H9 (cell line): ENCODE measurements at regions not wholly inside any gene's neighbourhood (a gene's known extent, or its start where the extent isn't known, plus 50 kb on each side); places are given as distances from the start of the nearest gene placed in this dataset.

ENCODE experiments used
- DNase-seq: peaks from one replicate; pipeline ENCODE4 v3.0.0-alpha.2; 2017
- H2AFZ ChIP-seq: one replicate; pipeline ENCODE4 v1.6.1; 2013; ENCODE audit warnings: mild to moderate bottlenecking, low read length, control low read depth, moderate library complexity
- H2AK5ac ChIP-seq: 2 replicates; pipeline ENCODE4 v1.6.1; 2013; ENCODE audit warnings: low read length, control low read depth, mixed read lengths; ENCODE audit not compliant: insufficient read length
- H2BK120ac ChIP-seq: one replicate; pipeline ENCODE4 v1.6.1; 2013; ENCODE audit warnings: low read depth, mild to moderate bottlenecking, low read length, control low read depth, inconsistent platforms; ENCODE audit not compliant: poor library complexity, severe bottlenecking
- H2BK12ac ChIP-seq: 2 replicates; pipeline ENCODE4 v1.6.1; 2013; ENCODE audit warnings: low read length, control low read depth, mixed read lengths, low read depth; ENCODE audit not compliant: insufficient read length
- H2BK15ac ChIP-seq: 2 replicates; pipeline ENCODE4 v1.6.1; 2013; ENCODE audit warnings: low read depth, low read length, control low read depth
- H2BK20ac ChIP-seq: one replicate; pipeline ENCODE4 v1.6.1; 2013; ENCODE audit warnings: low read depth, mild to moderate bottlenecking, low read length, control low read depth, inconsistent platforms; ENCODE audit not compliant: poor library complexity, severe bottlenecking
- H2BK5ac ChIP-seq: 2 replicates; pipeline ENCODE4 v1.6.1; 2013; ENCODE audit warnings: low read length, control low read depth, mixed read lengths; ENCODE audit not compliant: insufficient read length
- H3K14ac ChIP-seq: 2 replicates; pipeline ENCODE4 v1.6.1; 2013; ENCODE audit warnings: low read length, control low read depth; ENCODE audit not compliant: insufficient read depth
- H3K18ac ChIP-seq: 2 replicates; pipeline ENCODE4 v1.6.1; 2013; ENCODE audit warnings: low read depth, mild to moderate bottlenecking, mixed read lengths, low read length, control low read depth; ENCODE audit not compliant: insufficient read length
- H3K23ac ChIP-seq: 2 replicates; pipeline ENCODE4 v1.6.1; 2013; ENCODE audit warnings: low read length, control low read depth, mixed read lengths, low read depth; ENCODE audit not compliant: insufficient read length
- H3K23me2 ChIP-seq: 2 replicates; pipeline ENCODE4 v1.6.1; 2013; ENCODE audit warnings: low read depth, mild to moderate bottlenecking, mixed read lengths, low read length, control low read depth; ENCODE audit not compliant: insufficient read length, poor library complexity, severe bottlenecking
- H3K27ac ChIP-seq: 2 replicates; pipeline ENCODE4 v1.5.1; 2013; ENCODE audit warnings: low read length, control low read depth, mixed read lengths, low read depth; ENCODE audit not compliant: insufficient read length
- H3K27me3 ChIP-seq: 2 replicates; pipeline ENCODE4 v1.6.1; 2013; ENCODE audit warnings: low read length, control low read depth, inconsistent platforms; ENCODE audit not compliant: insufficient read depth
- H3K4ac ChIP-seq: 2 replicates; pipeline ENCODE4 v1.6.1; 2013; ENCODE audit warnings: low read depth, mild to moderate bottlenecking, control low read depth, inconsistent platforms, low read length, moderate library complexity
- H3K4me1 ChIP-seq: 2 replicates; pipeline ENCODE4 v1.6.1; 2013; ENCODE audit warnings: low read length, control low read depth, inconsistent platforms; ENCODE audit not compliant: insufficient read depth
- H3K4me2 ChIP-seq: 2 replicates; pipeline ENCODE4 v1.6.1; 2013; ENCODE audit warnings: low read length, control low read depth, mixed read lengths; ENCODE audit not compliant: insufficient read length, insufficient read depth
- H3K56ac ChIP-seq: 2 replicates; pipeline ENCODE4 v1.6.1; 2013; ENCODE audit warnings: low read depth, mild to moderate bottlenecking, mixed read lengths, low read length, control low read depth; ENCODE audit not compliant: insufficient read length
- H3K79me1 ChIP-seq: 2 replicates; pipeline ENCODE4 v1.6.1; 2013; ENCODE audit warnings: low read depth, mild to moderate bottlenecking, moderate library complexity, low read length, control low read depth, inconsistent platforms; ENCODE audit not compliant: insufficient read depth, poor library complexity, severe bottlenecking
- H3K79me2 ChIP-seq: 2 replicates; pipeline ENCODE4 v1.6.1; 2013; ENCODE audit warnings: low read length, control low read depth, inconsistent platforms; ENCODE audit not compliant: insufficient read depth
- H3K9ac ChIP-seq: 2 replicates; pipeline ENCODE4 v1.6.1; 2013; ENCODE audit warnings: low read length, control low read depth, mixed read lengths; ENCODE audit not compliant: insufficient read length; ENCODE audit errors: extremely low read depth
- H3K9me3 ChIP-seq: one replicate; pipeline ENCODE4 v1.6.1; 2013; ENCODE audit warnings: low read depth, low read length, inconsistent platforms; ENCODE audit not compliant: control insufficient read depth
- H3T11ph ChIP-seq: one replicate; pipeline ENCODE4 v1.6.1; 2013; ENCODE audit warnings: mild to moderate bottlenecking, low read length, control low read depth, inconsistent platforms
- H4K20me1 ChIP-seq: one replicate; pipeline ENCODE4 v1.6.1; 2013; ENCODE audit not compliant: control insufficient read depth, insufficient read length, insufficient read depth
- H4K5ac ChIP-seq: 2 replicates; pipeline ENCODE4 v1.6.1; 2013; ENCODE audit warnings: low read depth, mild to moderate bottlenecking, mixed read lengths, low read length, control low read depth; ENCODE audit not compliant: insufficient read length
- H4K8ac ChIP-seq: replicated peaks from 2 replicates; pipeline ENCODE4 v1.6.1; 2013; ENCODE audit warnings: low read length, control low read depth, mixed read lengths, low read depth; ENCODE audit not compliant: insufficient read length
- H4K91ac ChIP-seq: 2 replicates; pipeline ENCODE4 v1.6.1; 2013; ENCODE audit warnings: low read depth, mild to moderate bottlenecking, moderate library complexity, mixed read lengths, low read length, control low read depth; ENCODE audit not compliant: insufficient read length
- H3K27ac Mint-ChIP-seq, 3 experiments: 2 replicates in 2 of 3; 3 replicates in 1 of 3; pipeline ENCODE4 v1.8.0; 2020 to 2021; ENCODE audit warnings: mixed read lengths in 3 of 3, mild to moderate bottlenecking in 1 of 3, moderate library complexity in 1 of 3
- H3K27me3 Mint-ChIP-seq: 2 replicates; pipeline ENCODE4 v1.8.0; 2021; ENCODE audit warnings: low read depth, mild to moderate bottlenecking, moderate library complexity, mixed read lengths
- H3K36me3 Mint-ChIP-seq, 3 experiments: 2 replicates in 2 of 3; 3 replicates in 1 of 3; pipeline ENCODE4 v1.8.0; 2020 to 2021; ENCODE audit warnings: low read depth in 3 of 3, mixed read lengths in 3 of 3; ENCODE audit not compliant: insufficient read depth in 1 of 3
- H3K4me1 Mint-ChIP-seq, 2 experiments: 2 replicates each; pipeline ENCODE4 v1.8.0; 2020; ENCODE audit warnings: mixed read lengths in 2 of 2
- H3K4me3 Mint-ChIP-seq, 2 experiments: 2 replicates in 1 of 2; 3 replicates in 1 of 2; pipeline ENCODE4 v1.8.0; 2020 to 2021; ENCODE audit warnings: mild to moderate bottlenecking in 2 of 2, mixed read lengths in 2 of 2, moderate library complexity in 1 of 2
- H3K9me3 Mint-ChIP-seq, 2 experiments: 2 replicates in 1 of 2; 3 replicates in 1 of 2; pipeline ENCODE4 v1.8.0; 2020; ENCODE audit warnings: mild to moderate bottlenecking in 2 of 2, mixed read lengths in 2 of 2, moderate library complexity in 1 of 2
- WGBS: extraction: QIAGEN DNeasy Blood & Tissue Kit; methylation state at CpG from one replicate; pipeline ENCODE4 v1.1.7; 2013; ENCODE audit warnings: missing lambda C conversion rate, low lambda C conversion rate, mixed read lengths; ENCODE audit not compliant: insufficient read length; ENCODE audit errors: extremely low coverage; 5-methylcytosine and 5-hydroxymethylcytosine counted together
- TF ChIP-seq, protein P1 (sequence below): fragments of 200-600 bp; sonication (generic); conservative IDR thresholded peaks from 3 replicates; pipeline ENCODE4 v1.8.0; 2021; ENCODE audit warnings: antibody characterized with exemption, mild to moderate bottlenecking

- H3K4me3 Mint-ChIP-seq = no peak overlapping the region
- no peaks in the 10 kb centered on the region for H3K27me3 Mint-ChIP-seq
- H3K27ac Mint-ChIP-seq = no peak overlapping the region
- H2AK5ac ChIP-seq = no peak overlapping the region
- no peak overlapping the region for H4K5ac ChIP-seq
- 100% methylated on average over 1 of the region's 1 CpG for WGBS
- H4K20me1 ChIP-seq = no peaks in the 10 kb centered on the region
- no peak overlapping the region for H2AFZ ChIP-seq
- H2BK12ac ChIP-seq = no peak overlapping the region
- H3K79me1 ChIP-seq = no peaks in the 10 kb centered on the region
- no peaks in the 10 kb centered on the region for H3K27me3 ChIP-seq
- H3K79me2 ChIP-seq = no peaks in the 10 kb centered on the region
- no peak overlapping the region for H4K91ac ChIP-seq
- H3K14ac ChIP-seq = no peak overlapping the region
- H3K4me1 ChIP-seq = no peaks in the 10 kb centered on the region
- no peaks in the 10 kb centered on the region for H3K23me2 ChIP-seq
- no peak for DNase-seq
- no peak overlapping the region for H4K8ac ChIP-seq
- no peak overlapping the region for H3K18ac ChIP-seq
- no peak overlapping the region for H3K4me2 ChIP-seq
- no peak overlapping the region for H3K4ac ChIP-seq
- no peak overlapping the region for H3K9ac ChIP-seq
- no peaks in the 10 kb centered on the region for H3K9me3 ChIP-seq
- H3K9me3 Mint-ChIP-seq = peaks cover 2 to 4% of the 10 kb centered on the region in 2 experiments; a peak in 4 of 5 replicates
- H3T11ph ChIP-seq = no peak overlapping the region
- H2BK120ac ChIP-seq = no peak overlapping the region
- no peak overlapping the region for H2BK20ac ChIP-seq
- TF ChIP-seq, protein P1, sequence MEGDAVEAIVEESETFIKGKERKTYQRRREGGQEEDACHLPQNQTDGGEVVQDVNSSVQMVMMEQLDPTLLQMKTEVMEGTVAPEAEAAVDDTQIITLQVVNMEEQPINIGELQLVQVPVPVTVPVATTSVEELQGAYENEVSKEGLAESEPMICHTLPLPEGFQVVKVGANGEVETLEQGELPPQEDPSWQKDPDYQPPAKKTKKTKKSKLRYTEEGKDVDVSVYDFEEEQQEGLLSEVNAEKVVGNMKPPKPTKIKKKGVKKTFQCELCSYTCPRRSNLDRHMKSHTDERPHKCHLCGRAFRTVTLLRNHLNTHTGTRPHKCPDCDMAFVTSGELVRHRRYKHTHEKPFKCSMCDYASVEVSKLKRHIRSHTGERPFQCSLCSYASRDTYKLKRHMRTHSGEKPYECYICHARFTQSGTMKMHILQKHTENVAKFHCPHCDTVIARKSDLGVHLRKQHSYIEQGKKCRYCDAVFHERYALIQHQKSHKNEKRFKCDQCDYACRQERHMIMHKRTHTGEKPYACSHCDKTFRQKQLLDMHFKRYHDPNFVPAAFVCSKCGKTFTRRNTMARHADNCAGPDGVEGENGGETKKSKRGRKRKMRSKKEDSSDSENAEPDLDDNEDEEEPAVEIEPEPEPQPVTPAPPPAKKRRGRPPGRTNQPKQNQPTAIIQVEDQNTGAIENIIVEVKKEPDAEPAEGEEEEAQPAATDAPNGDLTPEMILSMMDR = no peak
- peaks cover 4 to 5% of the 10 kb centered on the region in 2 experiments; a peak in 2 of 4 replicates for H3K4me1 Mint-ChIP-seq
- no peak overlapping the region for H2BK15ac ChIP-seq
- no peak overlapping the region for H3K56ac ChIP-seq
- H3K36me3 Mint-ChIP-seq = peaks cover 0 to 2% (median 0%) of the 10 kb centered on the region in 3 experiments; a peak in 1 of 7 replicates
- no peak overlapping the region for H3K23ac ChIP-seq
- no peak overlapping the region for H3K27ac ChIP-seq
- H2BK5ac ChIP-seq = no peak overlapping the region
Observed at GRCh38 chr7:131267631-131268030, 60.0 kb upstream of the MKLN1 start.
